ENCODE measurements at regions not wholly inside any gene's neighbourhood (a gene's known extent, or its start where the extent isn't known, plus 50 kb on each side); places are given as distances from the start of the nearest gene placed in this dataset.
"Not testable (repeated sequence)": the region's sequence is repeated elsewhere in the genome, so short reads cannot be mapped to it uniquely, and the experiment has no call there.

GRCh38 chr7:113282875-113283274 lies 164.5 kb upstream of the SMIM30 start:
- Histone ChIP-seq H3K4me3 (no peak overlapping the region), H4K20me1 (ENCODE audit: insufficient read depth, poor library complexity, severe bottlenecking) (no peaks in the 10 kb centered on the region), H3K4me1 (ENCODE audit: insufficient read depth) (no peaks in the 10 kb centered on the region), H2AFZ (no peak overlapping the region), H3K9me2 (replicated peaks; ENCODE audit: insufficient read depth) (no peaks in the 10 kb centered on the region), H3K79me2 (no peaks in the 10 kb centered on the region), H3K4me2 (no peak overlapping the region), H3K27ac (no peak overlapping the region), H3K9me3 (ENCODE audit: low read depth) (no peaks in the 10 kb centered on the region), H3K36me3 (replicated peaks; ENCODE audit: insufficient read depth, low read depth) (no peaks in the 10 kb centered on the region), H3K27me3 (no peaks in the 10 kb centered on the region)
- TF ChIP-seq CTCF (IDR thresholded peaks at IDR 0.05; ENCODE audit: poor library complexity), result no peak
- no peak for TF ChIP-seq EZH2phosphoT487 (IDR thresholded peaks at IDR 0.05; ENCODE audit: low read depth, severe bottlenecking, unreplicated experiment)
- TF ChIP-seq EZH2 (IDR thresholded peaks at IDR 0.05; ENCODE audit: borderline replicate concordance), result no peak
- no peak for DNase-seq (ENCODE audit: low spot score)
- 95% methylated on average over 1 of the region's 1 CpG for WGBS (ENCODE audit: low lambda C conversion rate, missing lambda C conversion rate)

GRCh38 chr7:113281223-113281622 lies 162.9 kb upstream of the SMIM30 start:
- no peak for DNase-seq (ENCODE audit: low spot score)
- H3K4me3 ChIP-seq, result no peak overlapping the region
- H3K4me2 ChIP-seq, result no peak overlapping the region
- WGBS (ENCODE audit: low lambda C conversion rate, missing lambda C conversion rate), result 82% methylated on average over 2 of the region's 2 CpGs
- TF ChIP-seq EZH2 (IDR thresholded peaks at IDR 0.05; ENCODE audit: borderline replicate concordance), result no peak
- TF ChIP-seq EZH2phosphoT487 (IDR thresholded peaks at IDR 0.05; ENCODE audit: low read depth, severe bottlenecking, unreplicated experiment), result no peak
- no peak for TF ChIP-seq CTCF (IDR thresholded peaks at IDR 0.05; ENCODE audit: poor library complexity)
- H2AFZ ChIP-seq, result no peak overlapping the region
- H3K4me1 ChIP-seq (ENCODE audit: insufficient read depth), result no peaks in the 10 kb centered on the region
- no peak overlapping the region for H3K27ac ChIP-seq
- no peaks in the 10 kb centered on the region for H4K20me1 ChIP-seq (ENCODE audit: insufficient read depth, poor library complexity, severe bottlenecking)
- no peaks in the 10 kb centered on the region for H3K36me3 ChIP-seq (replicated peaks; ENCODE audit: insufficient read depth, low read depth)
- H3K27me3 ChIP-seq, result no peaks in the 10 kb centered on the region
- H3K79me2 ChIP-seq, result no peaks in the 10 kb centered on the region
- no peaks in the 10 kb centered on the region for H3K9me3 ChIP-seq (ENCODE audit: low read depth)
- H3K9me2 ChIP-seq (replicated peaks; ENCODE audit: insufficient read depth), result no peaks in the 10 kb centered on the region

GRCh38 chr7:113279256-113279655 lies 160.9 kb upstream of the SMIM30 start:
- Histone ChIP-seq H3K27ac (no peak overlapping the region), H3K79me2 (no peaks in the 10 kb centered on the region), H4K20me1 (ENCODE audit: insufficient read depth, poor library complexity, severe bottlenecking) (no peaks in the 10 kb centered on the region), H3K9me3 (ENCODE audit: low read depth) (no peaks in the 10 kb centered on the region), H3K36me3 (replicated peaks; ENCODE audit: insufficient read depth, low read depth) (no peaks in the 10 kb centered on the region), H3K27me3 (no peaks in the 10 kb centered on the region), H3K4me2 (no peak overlapping the region), H3K4me1 (ENCODE audit: insufficient read depth) (no peaks in the 10 kb centered on the region), H2AFZ (no peak overlapping the region), H3K4me3 (no peak overlapping the region), H3K9me2 (replicated peaks; ENCODE audit: insufficient read depth) (no peaks in the 10 kb centered on the region)
- TF ChIP-seq CTCF (IDR thresholded peaks at IDR 0.05; ENCODE audit: poor library complexity) (no peak), EZH2phosphoT487 (IDR thresholded peaks at IDR 0.05; ENCODE audit: low read depth, severe bottlenecking, unreplicated experiment) (no peak), EZH2 (IDR thresholded peaks at IDR 0.05; ENCODE audit: borderline replicate concordance) (no peak)
- no peak for DNase-seq (ENCODE audit: low spot score)

- Histone ChIP-seq H3K9me3 (ENCODE audit: low read depth) (no peaks in the 10 kb centered on the region), H2AFZ (no peak overlapping the region), H3K4me3 (no peak overlapping the region), H3K79me2 (no peaks in the 10 kb centered on the region), H3K27ac (no peak overlapping the region), H4K20me1 (ENCODE audit: insufficient read depth, poor library complexity, severe bottlenecking) (no peaks in the 10 kb centered on the region), H3K9me2 (replicated peaks; ENCODE audit: insufficient read depth) (no peaks in the 10 kb centered on the region), H3K4me2 (no peak overlapping the region), H3K27me3 (no peaks in the 10 kb centered on the region), H3K4me1 (ENCODE audit: insufficient read depth) (no peaks in the 10 kb centered on the region), H3K36me3 (replicated peaks; ENCODE audit: insufficient read depth, low read depth) (no peaks in the 10 kb centered on the region)
- 87% methylated on average over 2 of the region's 2 CpGs for WGBS (ENCODE audit: low lambda C conversion rate, missing lambda C conversion rate)
- no peak for TF ChIP-seq EZH2phosphoT487 (IDR thresholded peaks at IDR 0.05; ENCODE audit: low read depth, severe bottlenecking, unreplicated experiment)
- TF ChIP-seq CTCF (IDR thresholded peaks at IDR 0.05; ENCODE audit: poor library complexity), result no peak
- no peak for TF ChIP-seq EZH2 (IDR thresholded peaks at IDR 0.05; ENCODE audit: borderline replicate concordance)
- no peak for DNase-seq (ENCODE audit: low spot score)
Measured at GRCh38 chr7:113270790-113271189, 152.4 kb upstream of the SMIM30 start.

GRCh38 chr7:113269592-113269991 lies 151.2 kb upstream of the SMIM30 start:
- H3K36me3 ChIP-seq (replicated peaks; ENCODE audit: insufficient read depth, low read depth); H3K27ac ChIP-seq; H3K4me2 ChIP-seq; H3K9me2 ChIP-seq (replicated peaks; ENCODE audit: insufficient read depth); H3K79me2 ChIP-seq; DNase-seq (ENCODE audit: low spot score); H4K20me1 ChIP-seq (ENCODE audit: insufficient read depth, poor library complexity, severe bottlenecking); H3K4me1 ChIP-seq (ENCODE audit: insufficient read depth); H2AFZ ChIP-seq; H3K27me3 ChIP-seq; H3K9me3 ChIP-seq (ENCODE audit: low read depth); H3K4me3 ChIP-seq: not testable (repeated sequence)
- WGBS (ENCODE audit: low lambda C conversion rate, missing lambda C conversion rate), result 93% methylated on average over 3 of the region's 3 CpGs
